ENCODE measurements at regions not wholly inside any gene's neighbourhood (a gene's known extent, or its start where the extent isn't known, plus 50 kb on each side); places are given as distances from the start of the nearest gene placed in this dataset.

- DNase-seq (ENCODE audit: low read depth): no peak
- no peak overlapping the region for H3K4me3 ChIP-seq (ENCODE audit: low read depth, low read length)
- in situ Hi-C loops (cut with HindIII; ENCODE audit: low sequenced_read_pairs): no loop called here
- TF ChIP-seq CTCF (IDR thresholded peaks at IDR 0.05; ENCODE audit: low read depth, low read length, missing control alignments): no peak
Observed at GRCh38 chr16:85215478-85216118, 103.3 kb upstream of the CIBAR2 start.

GRCh38 chr16:85216522-85217375 is 104.5 kb upstream of the CIBAR2 start:
- no peak for TF ChIP-seq CTCF (IDR thresholded peaks at IDR 0.05; ENCODE audit: low read depth, low read length, missing control alignments)
- H3K4me3 ChIP-seq (ENCODE audit: low read depth, low read length): no peak overlapping the region
- no peak for DNase-seq (ENCODE audit: low read depth)
- in situ Hi-C loops (cut with HindIII; ENCODE audit: low sequenced_read_pairs): no loop called here

GRCh38 chr16:85220125-85220839 is 108.0 kb upstream of the CIBAR2 start:
- no peak for DNase-seq (ENCODE audit: low read depth)
- in situ Hi-C loops (cut with HindIII; ENCODE audit: low sequenced_read_pairs): no loop called here
- H3K4me3 ChIP-seq (ENCODE audit: low read depth, low read length): peak overlapping the region; percentile 9
- TF ChIP-seq CTCF (IDR thresholded peaks at IDR 0.05; ENCODE audit: low read depth, low read length, missing control alignments): no peak

GRCh38 chr16:85220964-85221731 is 108.9 kb upstream of the CIBAR2 start:
- in situ Hi-C loops (cut with HindIII; ENCODE audit: low sequenced_read_pairs): no loop called here
- TF ChIP-seq CTCF (IDR thresholded peaks at IDR 0.05; ENCODE audit: low read depth, low read length, missing control alignments): no peak
- H3K4me3 ChIP-seq (ENCODE audit: low read depth, low read length): no peak overlapping the region
- DNase-seq (ENCODE audit: low read depth): no peak

GRCh38 chr16:85221771-85222154 is 109.5 kb upstream of the CIBAR2 start:
- in situ Hi-C loops (cut with HindIII; ENCODE audit: low sequenced_read_pairs): no loop called here
- TF ChIP-seq CTCF (IDR thresholded peaks at IDR 0.05; ENCODE audit: low read depth, low read length, missing control alignments): no peak
- no peak overlapping the region for H3K4me3 ChIP-seq (ENCODE audit: low read depth, low read length)
- DNase-seq (ENCODE audit: low read depth): no peak
